MCF 10A (cell line): ENCODE measurements at regions not wholly inside any gene's neighbourhood (a gene's known extent, or its start where the extent isn't known, plus 50 kb on each side); places are given as distances from the start of the nearest gene placed in this dataset.

Experiments used
- BruUV-seq: library from RNA; stranded (reverse); fragments of 400-500 nt; replicated peaks from 2 replicates; lab custom pipeline; 2021; lab: Mats Ljungman, UMichigan
- CTCF ChIA-PET: fragments of 300-600 bp; sonication (Branson Sonifier 250); formaldehyde crosslinking; extraction: SDS; loops from one replicate; lab custom pipeline; 2021; ENCODE audit warnings: antibody characterized with exemption, inconsistent platforms; lab: Yijun Ruan, JAX
- POLR2A ChIA-PET: fragments of 300-600, 350-650 bp; sonication (Branson Sonifier 250); formaldehyde crosslinking; extraction: SDS; loops from one replicate; lab custom pipeline; 2020; ENCODE audit warnings: antibody characterized with exemption, inconsistent platforms; lab: Yijun Ruan, JAX
- DNase-seq: peaks from one replicate; pipeline ENCODE4 v3.0.0-alpha.2; 2018; ENCODE audit not compliant: unreplicated experiment
- H3K27ac Mint-ChIP-seq: one replicate; pipeline ENCODE4 v1.8.0; 2022; ENCODE audit warnings: mild to moderate bottlenecking, low read depth, mixed read lengths; ENCODE audit not compliant: unreplicated experiment
- H3K27me3 Mint-ChIP-seq: one replicate; pipeline ENCODE4 v1.8.0; 2022; ENCODE audit warnings: mixed read lengths; ENCODE audit not compliant: insufficient read depth, unreplicated experiment
- H3K36me3 Mint-ChIP-seq: one replicate; pipeline ENCODE4 v1.8.0; 2022; ENCODE audit warnings: mild to moderate bottlenecking, moderate library complexity, mixed read lengths; ENCODE audit not compliant: insufficient read depth, unreplicated experiment
- H3K4me1 Mint-ChIP-seq: one replicate; pipeline ENCODE4 v1.8.0; 2022; ENCODE audit warnings: mixed read lengths; ENCODE audit not compliant: insufficient read depth, unreplicated experiment
- H3K4me3 Mint-ChIP-seq: one replicate; pipeline ENCODE4 v1.8.0; 2022; ENCODE audit warnings: mild to moderate bottlenecking, moderate library complexity, mixed read lengths; ENCODE audit not compliant: unreplicated experiment
- H3K9me3 Mint-ChIP-seq: one replicate; pipeline ENCODE4 v1.8.0; 2022; ENCODE audit warnings: mixed read lengths; ENCODE audit not compliant: unreplicated experiment
- intact Hi-C: fragments of 100-400 bp; cut with micrococcal nuclease; formaldehyde crosslinking; loops from 2 replicates; pipeline ENCODE4 v1.14.1; 2022
- TF ChIP-seq, protein P1 (sequence below): fragments of 200-600 bp; IDR thresholded peaks from one replicate; pipeline ENCODE4 v1.8.0; 2022; ENCODE audit warnings: antibody characterized with exemption, mild to moderate bottlenecking; ENCODE audit not compliant: unreplicated experiment

DNA sequence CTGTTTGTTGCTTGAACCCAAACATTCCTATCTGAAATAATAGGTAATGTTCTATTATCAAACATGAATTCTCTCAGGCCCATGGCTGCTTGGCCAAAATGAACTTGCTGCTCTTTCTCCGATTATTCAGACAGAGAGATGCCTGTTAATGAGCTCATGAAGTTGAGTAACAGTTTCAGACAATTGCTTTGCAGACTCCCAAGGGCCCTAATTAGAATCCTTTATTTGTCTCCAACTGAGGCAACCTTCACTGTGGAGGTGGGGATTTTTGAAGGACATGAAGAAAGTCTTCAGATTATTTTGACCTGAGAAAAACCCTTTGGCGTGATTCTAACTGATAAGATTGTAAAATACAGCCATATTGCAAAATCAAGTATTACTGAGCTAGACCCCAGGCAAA, 466.7 kb downstream of the NFIB start:
- H3K4me1 Mint-ChIP-seq, result no peaks in the 10 kb centered on the region
- no TSS peak for BruUV-seq
- no peak overlapping the region for H3K4me3 Mint-ChIP-seq
- no peak for DNase-seq
- intact Hi-C loops, result no loop called here
- no peaks in the 10 kb centered on the region for H3K27me3 Mint-ChIP-seq
- no peaks in the 10 kb centered on the region for H3K9me3 Mint-ChIP-seq
- POLR2A ChIA-PET, result no interaction called here
- no peaks in the 10 kb centered on the region for H3K36me3 Mint-ChIP-seq
- no peak overlapping the region for H3K27ac Mint-ChIP-seq
- CTCF ChIA-PET, result no interaction called here
- TF ChIP-seq, protein P1, sequence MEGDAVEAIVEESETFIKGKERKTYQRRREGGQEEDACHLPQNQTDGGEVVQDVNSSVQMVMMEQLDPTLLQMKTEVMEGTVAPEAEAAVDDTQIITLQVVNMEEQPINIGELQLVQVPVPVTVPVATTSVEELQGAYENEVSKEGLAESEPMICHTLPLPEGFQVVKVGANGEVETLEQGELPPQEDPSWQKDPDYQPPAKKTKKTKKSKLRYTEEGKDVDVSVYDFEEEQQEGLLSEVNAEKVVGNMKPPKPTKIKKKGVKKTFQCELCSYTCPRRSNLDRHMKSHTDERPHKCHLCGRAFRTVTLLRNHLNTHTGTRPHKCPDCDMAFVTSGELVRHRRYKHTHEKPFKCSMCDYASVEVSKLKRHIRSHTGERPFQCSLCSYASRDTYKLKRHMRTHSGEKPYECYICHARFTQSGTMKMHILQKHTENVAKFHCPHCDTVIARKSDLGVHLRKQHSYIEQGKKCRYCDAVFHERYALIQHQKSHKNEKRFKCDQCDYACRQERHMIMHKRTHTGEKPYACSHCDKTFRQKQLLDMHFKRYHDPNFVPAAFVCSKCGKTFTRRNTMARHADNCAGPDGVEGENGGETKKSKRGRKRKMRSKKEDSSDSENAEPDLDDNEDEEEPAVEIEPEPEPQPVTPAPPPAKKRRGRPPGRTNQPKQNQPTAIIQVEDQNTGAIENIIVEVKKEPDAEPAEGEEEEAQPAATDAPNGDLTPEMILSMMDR, result no peak

DNA sequence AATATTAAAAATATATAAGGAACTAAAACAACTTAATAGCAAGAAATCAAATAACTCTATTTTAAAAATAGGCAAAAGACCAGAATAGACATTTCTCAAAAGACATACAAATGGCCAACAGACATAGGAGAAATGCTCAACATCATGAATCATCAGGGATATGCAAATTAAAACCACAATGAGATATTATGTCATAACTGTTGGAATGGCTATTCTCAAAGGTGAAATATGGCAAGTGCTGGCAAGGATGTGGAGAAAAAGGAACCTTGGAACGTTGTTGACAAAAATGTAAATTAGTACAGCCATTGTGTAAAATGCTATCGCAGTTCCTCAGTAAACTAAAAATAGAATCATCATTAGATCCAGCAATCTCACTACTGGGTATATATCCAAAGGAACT, 468.5 kb downstream of the NFIB start:
- H3K27ac Mint-ChIP-seq, result no peak overlapping the region
- H3K9me3 Mint-ChIP-seq, result no peaks in the 10 kb centered on the region
- H3K27me3 Mint-ChIP-seq, result no peaks in the 10 kb centered on the region
- ChIA-PET POLR2A (interaction anchor here (0.6 kb wide), 1 partner anchor 58 kb away, joined by 3 read pairs; no protein-coding TSS in a partner anchor), CTCF (no interaction called here)
- TF ChIP-seq, protein P1, result no peak
- DNase-seq, result peak; percentile 36
- no TSS peak for BruUV-seq
- intact Hi-C loops, result no loop called here
- no peaks in the 10 kb centered on the region for H3K36me3 Mint-ChIP-seq
- H3K4me1 Mint-ChIP-seq, result no peaks in the 10 kb centered on the region
- no peak overlapping the region for H3K4me3 Mint-ChIP-seq

- ChIA-PET POLR2A (no interaction called here), CTCF (no interaction called here)
- no peaks in the 10 kb centered on the region for H3K4me1 Mint-ChIP-seq
- TF ChIP-seq, protein P1, result no peak
- intact Hi-C loops, result no loop called here
- H3K9me3 Mint-ChIP-seq, result no peaks in the 10 kb centered on the region
- H3K4me3 Mint-ChIP-seq, result no peak overlapping the region
- H3K27ac Mint-ChIP-seq, result no peak overlapping the region
- DNase-seq, result peak; percentile 7
- no peaks in the 10 kb centered on the region for H3K36me3 Mint-ChIP-seq
- no TSS peak for BruUV-seq
- H3K27me3 Mint-ChIP-seq, result no peaks in the 10 kb centered on the region
Observed at GRCh38 chr9:13841746-13842462, 472.0 kb downstream of the NFIB start.

GRCh38 chr9:13832446-13832845, 481.5 kb downstream of the NFIB start:
- H3K36me3 Mint-ChIP-seq, result no peaks in the 10 kb centered on the region
- no peak for DNase-seq
- intact Hi-C loops, result no loop called here
- H3K27me3 Mint-ChIP-seq, result no peaks in the 10 kb centered on the region
- ChIA-PET POLR2A (interaction anchor here (0.6 kb wide), 1 partner anchor 35 kb away, joined by 3 read pairs; no protein-coding TSS in a partner anchor), CTCF (no interaction called here)
- H3K4me3 Mint-ChIP-seq, result no peak overlapping the region
- H3K4me1 Mint-ChIP-seq, result no peaks in the 10 kb centered on the region
- H3K9me3 Mint-ChIP-seq, result peaks cover 15% of the 10 kb centered on the region
- TF ChIP-seq, protein P1, result no peak
- H3K27ac Mint-ChIP-seq, result no peak overlapping the region
- BruUV-seq, result no TSS peak
